GM18907 (cell line): ENCODE measurements at regions not wholly inside any gene's neighbourhood (a gene's known extent, or its start where the extent isn't known, plus 50 kb on each side); places are given as distances from the start of the nearest gene placed in this dataset.

Experiments
- ATAC-seq: cut with Tn5 transposase; IDR thresholded peaks from one replicate; pipeline ENCODE4 v1.9.1; 2021; ENCODE audit warnings: mild to moderate bottlenecking, moderate library complexity; ENCODE audit not compliant: unreplicated experiment

DNA sequence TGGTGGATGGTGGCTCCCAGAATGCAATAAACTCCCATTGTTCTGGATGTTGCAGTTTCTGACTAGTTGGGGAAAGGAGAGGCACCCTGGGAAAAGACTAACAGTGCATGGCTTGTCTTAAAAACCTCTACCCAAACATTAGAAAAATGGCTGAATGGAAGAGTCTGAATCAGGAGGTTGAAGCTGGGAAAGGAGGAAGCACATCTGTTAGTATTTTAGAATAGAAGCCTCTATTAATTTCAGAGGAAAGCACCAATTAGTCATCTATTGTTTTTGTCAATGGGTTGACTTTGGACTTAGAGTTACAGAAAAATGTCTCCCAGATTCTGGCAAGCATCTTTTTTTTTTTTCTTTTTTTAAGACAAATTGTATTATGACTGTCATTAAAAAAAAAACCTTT is 56.1 kb upstream of the ELMO1 start:
- ATAC-seq, result no peak

GRCh38 chr7:37505750-37506353 is 57.2 kb upstream of the ELMO1 start:
- no peak for ATAC-seq

- no peak for ATAC-seq
Observed at GRCh38 chr7:37508118-37508517, 59.5 kb upstream of the ELMO1 start.

DNA sequence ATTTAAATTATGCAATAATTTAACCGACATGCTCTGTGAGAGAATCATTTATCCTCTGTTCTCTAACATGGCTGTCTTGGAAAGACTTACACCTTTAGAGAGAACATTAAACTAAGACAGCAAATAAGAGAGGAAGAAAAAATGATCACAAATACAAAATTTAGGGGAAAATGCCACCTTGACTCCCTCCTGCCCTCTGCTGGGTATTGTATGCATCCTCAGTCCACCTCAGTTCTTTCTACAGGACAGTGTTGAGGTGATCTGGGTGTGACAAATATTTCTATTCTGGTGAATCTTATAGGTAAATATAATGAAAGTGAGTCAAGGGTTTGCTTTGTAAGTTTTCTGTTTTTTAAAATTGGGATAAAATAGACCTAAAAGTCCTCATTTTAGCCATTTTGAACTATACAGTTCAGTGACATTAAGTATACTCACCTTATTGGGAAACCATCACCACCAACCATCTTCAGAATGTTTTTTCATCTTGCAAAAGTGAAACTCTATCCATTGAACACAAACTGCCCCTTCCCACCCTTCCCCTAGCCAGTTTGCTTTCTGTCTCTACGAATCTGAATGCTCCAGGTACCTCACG is 61.5 kb upstream of the ELMO1 start:
- ATAC-seq, result peak; percentile 50

DNA sequence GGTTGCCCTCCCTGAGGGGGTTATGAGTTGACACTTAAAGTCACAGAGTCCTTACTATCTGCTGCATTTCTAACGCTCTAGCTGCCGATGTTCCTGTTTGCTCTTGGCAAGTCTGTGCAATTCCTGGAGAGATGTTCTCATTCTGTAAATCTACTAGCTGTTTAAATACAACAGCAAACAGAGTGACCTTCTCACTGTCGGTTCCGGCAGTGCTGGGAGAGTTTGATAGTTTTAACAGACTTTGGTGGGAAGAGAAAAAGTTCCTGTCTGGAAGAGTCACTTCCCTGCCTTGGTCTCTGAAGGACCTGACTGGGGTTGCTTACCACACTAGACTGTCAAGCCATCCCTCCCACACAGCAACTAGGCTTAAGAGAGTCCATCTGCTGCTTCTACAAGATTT is 63.3 kb upstream of the ELMO1 start:
- no peak for ATAC-seq

GRCh38 chr7:37514497-37514896 is 65.8 kb upstream of the ELMO1 start:
- no peak for ATAC-seq

- ATAC-seq, result no peak
Observed at GRCh38 chr7:37516664-37517063, 68.0 kb upstream of the ELMO1 start.

GRCh38 chr7:37518266-37518665 is 69.6 kb upstream of the ELMO1 start:
- ATAC-seq, result no peak

GRCh38 chr7:37524056-37524455 is 75.4 kb upstream of the ELMO1 start:
- no peak for ATAC-seq

DNA sequence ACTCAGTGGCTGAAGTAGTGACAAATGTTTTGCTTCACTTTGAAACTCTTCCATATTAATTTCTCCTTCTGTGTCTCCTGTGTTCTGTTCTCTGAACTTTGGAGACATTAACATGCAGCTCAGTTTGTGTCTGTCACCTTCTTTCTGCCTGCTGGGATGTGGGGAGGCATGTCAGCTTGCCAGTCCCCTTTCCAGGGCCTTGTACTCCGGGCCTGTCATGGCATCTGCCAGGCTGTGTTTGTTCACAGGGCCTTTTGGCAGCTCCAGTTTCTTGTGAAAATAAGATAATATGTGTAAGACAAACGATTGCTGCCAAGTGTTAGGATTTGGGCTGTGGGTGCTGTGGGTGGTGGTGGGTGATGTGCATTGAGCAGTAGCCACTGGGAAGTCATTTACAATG is 76.1 kb upstream of the ELMO1 start:
- ATAC-seq, result no peak

GRCh38 chr7:37526623-37527022 is 78.0 kb upstream of the ELMO1 start:
- no peak for ATAC-seq

DNA sequence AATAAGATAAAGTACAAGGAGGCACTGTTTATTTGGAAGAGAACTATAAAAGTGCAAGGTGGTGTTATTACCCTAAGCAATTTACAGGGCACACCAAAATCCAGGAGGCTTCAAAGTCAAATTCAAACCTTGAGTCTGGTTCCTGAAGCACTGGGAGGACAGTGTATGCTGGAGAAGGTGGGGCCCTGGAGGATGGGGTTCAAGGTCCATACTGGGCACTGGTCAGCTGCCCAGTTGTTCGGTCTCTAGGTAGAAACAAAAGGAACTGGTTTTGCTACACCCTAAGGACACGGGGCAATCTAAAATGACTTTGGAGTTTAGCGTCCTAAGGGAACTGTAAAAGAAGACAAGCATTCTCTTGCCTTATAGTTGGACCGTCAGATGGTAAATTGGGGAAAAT is 78.4 kb upstream of the ELMO1 start:
- no peak for ATAC-seq

DNA sequence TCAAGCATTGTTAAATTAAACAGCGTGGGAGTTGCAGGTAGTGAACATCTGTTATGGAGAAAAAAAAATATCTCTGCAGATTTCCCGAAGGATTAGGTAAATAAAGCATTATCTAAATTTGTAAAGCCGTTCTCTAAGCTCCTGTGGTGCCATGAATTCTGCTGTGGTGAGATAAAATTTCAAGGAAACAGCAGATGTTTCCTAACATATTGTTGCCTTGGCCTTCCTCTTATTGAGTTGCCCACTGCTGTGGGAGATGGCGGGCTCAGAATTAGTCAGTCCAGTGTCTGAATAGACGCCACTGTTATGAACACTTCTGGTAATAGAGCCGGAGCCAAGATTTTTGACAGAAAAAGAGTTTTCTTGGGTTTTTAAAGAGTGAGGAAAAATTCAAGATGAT is 82.6 kb upstream of the ELMO1 start:
- ATAC-seq, result no peak

DNA sequence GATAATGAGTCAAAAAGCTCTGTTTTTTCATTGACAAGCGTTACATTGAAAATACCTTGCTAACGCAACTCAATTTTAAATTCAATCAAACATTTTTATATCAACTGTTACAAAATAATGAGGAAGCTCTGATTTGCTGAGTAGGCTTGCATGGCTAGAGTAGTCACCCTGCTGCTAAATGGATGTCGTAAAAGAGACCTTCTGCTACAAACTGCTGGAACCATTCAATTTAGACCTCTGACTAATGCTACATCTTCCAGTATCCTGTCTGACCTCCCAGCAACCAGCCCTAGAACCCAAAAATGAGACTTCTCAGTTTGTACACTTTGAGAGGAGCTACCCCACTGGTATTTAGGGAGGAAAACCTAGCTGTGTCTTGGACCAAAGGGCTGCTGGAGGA is 84.0 kb upstream of the ELMO1 start:
- ATAC-seq, result no peak

DNA sequence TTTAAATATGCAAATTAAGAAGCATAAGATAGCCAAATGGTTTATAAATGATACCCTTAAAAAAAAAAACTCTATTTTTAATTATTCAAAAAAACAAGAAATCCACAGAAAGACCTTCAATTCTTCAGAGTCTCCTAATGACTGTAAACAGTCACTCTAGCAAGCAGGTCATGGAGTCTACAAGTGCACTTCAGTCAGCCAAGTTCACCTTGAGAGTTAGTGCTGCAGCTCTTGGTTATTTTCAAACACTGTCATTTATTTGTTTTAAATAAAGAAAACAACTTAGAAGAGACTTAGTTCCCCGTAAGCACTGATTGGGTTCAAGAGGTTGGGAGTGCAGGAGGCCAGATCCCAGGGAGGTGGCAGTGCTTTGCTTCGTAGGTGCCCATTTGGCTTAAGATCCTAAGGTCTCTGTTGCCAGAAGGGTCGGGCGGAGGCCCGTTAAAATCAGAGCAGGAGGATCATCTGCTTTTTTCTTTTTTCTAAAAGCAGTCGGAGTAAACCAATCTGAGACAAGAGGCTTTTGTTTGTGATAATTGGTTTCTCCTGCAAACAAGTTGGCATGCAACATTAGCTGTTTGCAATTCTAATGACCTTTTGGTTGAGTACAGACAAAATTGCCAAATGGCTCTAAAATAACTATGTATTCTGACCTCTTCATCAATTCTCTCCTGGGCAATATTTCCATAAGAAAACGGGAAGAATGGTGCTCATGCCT is 86.4 kb upstream of the ELMO1 start:
- no peak for ATAC-seq

DNA sequence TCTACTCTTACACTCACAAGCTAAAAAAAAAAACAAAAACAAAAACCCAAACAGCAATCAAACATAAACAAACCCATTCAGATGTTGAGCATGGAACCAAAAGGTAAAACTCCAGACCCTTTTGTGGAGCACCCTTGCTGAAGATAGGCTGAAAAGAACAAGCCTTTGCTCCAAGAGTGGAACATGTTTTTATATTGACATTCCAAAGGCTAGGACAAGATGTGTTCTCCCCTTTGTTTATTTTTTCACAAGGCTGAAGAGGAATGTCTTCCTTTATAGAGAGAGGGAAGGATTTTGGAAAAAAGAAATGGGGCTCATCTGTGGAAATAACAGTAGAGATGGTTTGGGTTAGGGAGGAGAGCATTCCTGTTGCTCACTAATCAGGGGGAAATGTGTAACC is 87.2 kb upstream of the ELMO1 start:
- no peak for ATAC-seq

DNA sequence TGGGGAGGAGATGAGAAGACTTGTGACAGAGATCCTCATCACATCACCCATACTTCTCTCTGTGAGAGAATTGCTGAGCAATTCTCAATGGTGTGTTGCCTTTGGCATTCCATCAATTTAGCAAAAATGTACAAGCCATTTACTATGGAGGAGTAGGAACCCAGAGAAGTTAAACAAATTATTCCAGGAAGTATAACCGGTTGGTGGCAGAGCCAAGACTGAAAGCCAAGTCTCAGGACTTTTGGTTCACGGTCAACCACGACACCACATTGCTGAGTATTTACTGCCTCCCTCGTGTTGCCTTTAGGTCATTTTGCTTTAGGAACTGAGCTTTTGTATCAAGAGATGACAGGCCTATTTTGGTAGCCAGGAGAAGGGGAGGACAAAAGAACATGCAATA is 88.0 kb upstream of the ELMO1 start:
- no peak for ATAC-seq

- no peak for ATAC-seq
Observed at GRCh38 chr7:37537439-37537838, 88.8 kb upstream of the ELMO1 start.

GRCh38 chr7:37538945-37539344 is 90.3 kb upstream of the ELMO1 start:
- no peak for ATAC-seq

DNA sequence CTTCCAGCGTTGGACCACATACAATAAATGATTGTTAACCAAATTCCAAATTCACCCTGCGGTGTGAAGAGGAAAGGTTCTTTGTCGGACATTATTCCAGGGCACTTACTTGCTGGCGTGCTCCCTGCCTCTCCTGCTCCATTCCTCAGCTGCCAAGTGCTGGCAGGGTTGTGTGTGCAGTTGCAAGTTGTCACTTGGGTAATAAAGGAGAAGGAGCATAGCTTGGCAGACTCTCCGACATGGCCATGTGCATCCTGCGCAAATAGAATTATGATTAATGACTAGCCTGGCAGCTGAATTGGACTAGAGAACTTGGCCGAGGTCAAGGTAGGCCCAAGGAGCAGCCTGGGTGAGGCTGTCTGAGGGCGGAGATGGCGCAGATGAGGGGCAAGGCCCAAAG is 92.3 kb upstream of the ELMO1 start:
- no peak for ATAC-seq

DNA sequence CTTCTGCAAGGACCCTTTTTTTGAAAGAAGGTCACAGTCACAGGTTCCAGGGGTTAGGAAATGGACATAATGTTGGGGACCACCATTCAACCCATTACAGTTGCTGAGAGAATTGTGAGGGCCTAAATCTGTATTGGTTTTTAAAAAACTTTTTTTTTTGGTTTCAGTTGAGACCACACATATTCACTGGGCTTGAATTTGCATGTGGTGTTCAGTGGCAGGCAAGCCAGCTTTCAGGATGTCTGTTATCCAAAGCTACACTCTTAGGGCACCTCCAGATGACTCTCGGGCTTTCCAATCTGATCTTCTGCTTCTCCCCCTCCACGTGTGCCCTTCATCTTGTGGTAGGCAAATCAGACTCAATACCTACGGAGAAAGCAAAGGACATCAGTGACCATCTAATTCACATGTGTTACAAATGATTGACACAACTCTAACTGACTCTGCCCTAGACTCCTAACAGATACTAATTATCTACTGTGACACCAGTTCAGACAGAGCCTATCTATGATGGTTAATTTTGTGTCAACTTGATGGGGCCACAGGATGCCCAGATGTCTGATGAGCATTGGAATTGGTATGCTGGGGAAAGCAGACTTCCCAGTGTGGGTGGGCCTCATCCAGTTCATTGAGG is 93.3 kb upstream of the ELMO1 start:
- peak; percentile 93 for ATAC-seq
